ENCODE measurements at regions not wholly inside any gene's neighbourhood (a gene's known extent, or its start where the extent isn't known, plus 50 kb on each side); places are given as distances from the start of the nearest gene placed in this dataset.
A peak's percentile ranks its signal among the peaks of the same experiment; 100 is the strongest.

- Mint-ChIP-seq H3K27me3 (no peaks in the 10 kb centered on the region), H3K4me1 (ENCODE audit: low read depth) (peaks cover 16% of the 10 kb centered on the region)
Measured at GRCh38 chr2:212922701-212923100, 228.7 kb downstream of the IKZF2 start.

GRCh38 chr2:212921711-212922110 lies 229.7 kb downstream of the IKZF2 start:
- Mint-ChIP-seq H3K36me3 (ENCODE audit: insufficient read depth) (no peaks in the 10 kb centered on the region), H3K27ac (no peak overlapping the region), H3K4me3 (ENCODE audit: low read depth) (no peak overlapping the region), H3K9me3 (ENCODE audit: low read depth) (no peaks in the 10 kb centered on the region), H3K4me1 (ENCODE audit: low read depth) (peaks cover 16% of the 10 kb centered on the region), H3K27me3 (no peaks in the 10 kb centered on the region)
- TF ChIP-seq CTCF (IDR thresholded peaks at IDR 0.05; ENCODE audit: unreplicated experiment): no peak
- no peak for DNase-seq (ENCODE audit: low spot score, unreplicated experiment)

More at GRCh38 chr2:212922701-212923100, 228.7 kb downstream of the IKZF2 start:
- Mint-ChIP-seq H3K4me3 (ENCODE audit: low read depth) (no peak overlapping the region), H3K36me3 (ENCODE audit: insufficient read depth) (no peaks in the 10 kb centered on the region), H3K27ac (no peak overlapping the region), H3K9me3 (ENCODE audit: low read depth) (no peaks in the 10 kb centered on the region)
- no peak for DNase-seq (ENCODE audit: low spot score, unreplicated experiment)
- no peak for TF ChIP-seq CTCF (IDR thresholded peaks at IDR 0.05; ENCODE audit: unreplicated experiment)

GRCh38 chr2:212921061-212921460 lies 230.4 kb downstream of the IKZF2 start:
- Mint-ChIP-seq H3K4me1 (ENCODE audit: low read depth) (peaks cover 18% of the 10 kb centered on the region), H3K9me3 (ENCODE audit: low read depth) (no peaks in the 10 kb centered on the region)
- TF ChIP-seq CTCF (IDR thresholded peaks at IDR 0.05; ENCODE audit: unreplicated experiment): no peak

DNA sequence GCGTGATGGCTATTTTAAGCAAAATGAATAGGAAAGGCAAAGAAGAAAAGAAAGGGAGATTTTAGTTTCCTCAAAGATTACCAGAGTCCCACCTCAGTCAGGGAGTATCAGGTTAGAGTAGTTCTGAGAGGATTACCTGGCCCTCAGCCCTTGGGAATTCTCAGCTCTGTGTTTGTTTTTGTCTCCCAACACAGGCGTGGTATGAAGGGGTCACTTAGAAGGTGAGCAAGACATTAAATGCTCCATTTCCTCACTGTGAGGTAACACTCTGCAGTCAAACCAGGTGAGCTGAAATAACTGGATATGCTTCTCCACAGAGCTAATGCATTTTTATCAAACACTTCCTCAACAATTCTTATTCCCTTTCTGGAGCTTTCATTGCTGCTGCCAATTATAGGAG lies 232.2 kb downstream of the IKZF2 start:
- Mint-ChIP-seq H3K4me3 (ENCODE audit: low read depth) (no peak overlapping the region), H3K27me3 (no peaks in the 10 kb centered on the region), H3K9me3 (ENCODE audit: low read depth) (no peaks in the 10 kb centered on the region), H3K36me3 (ENCODE audit: insufficient read depth) (no peaks in the 10 kb centered on the region), H3K4me1 (ENCODE audit: low read depth) (peaks cover 28% of the 10 kb centered on the region), H3K27ac (peak overlapping the region; percentile 57)
- no peak for DNase-seq (ENCODE audit: low spot score, unreplicated experiment)
- TF ChIP-seq CTCF (IDR thresholded peaks at IDR 0.05; ENCODE audit: unreplicated experiment): no peak

More at GRCh38 chr2:212921061-212921460, 230.4 kb downstream of the IKZF2 start:
- H3K4me3 Mint-ChIP-seq (ENCODE audit: low read depth): no peak overlapping the region
- DNase-seq (ENCODE audit: low spot score, unreplicated experiment): no peak
- H3K27ac Mint-ChIP-seq: no peak overlapping the region
- no peaks in the 10 kb centered on the region for H3K27me3 Mint-ChIP-seq
- no peaks in the 10 kb centered on the region for H3K36me3 Mint-ChIP-seq (ENCODE audit: insufficient read depth)

DNA sequence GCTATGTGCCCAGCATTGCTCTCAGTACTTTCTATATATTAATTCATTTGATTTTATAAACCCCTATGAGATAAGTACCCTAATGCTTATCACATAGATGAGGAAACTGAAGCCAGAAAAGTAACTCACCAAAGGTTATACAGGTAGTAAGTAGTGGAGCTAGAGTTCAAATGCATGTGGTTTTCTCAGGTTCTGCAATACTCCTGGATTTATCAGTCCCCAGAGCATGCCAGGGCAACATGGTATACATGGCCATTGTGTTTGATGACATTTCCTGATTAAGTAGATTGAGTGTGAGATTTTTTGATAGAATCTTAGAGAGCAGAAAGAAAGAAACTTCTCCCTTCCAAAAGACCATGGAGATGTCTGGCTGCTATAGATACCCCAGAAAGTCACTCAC lies 233.1 kb downstream of the IKZF2 start:
- Mint-ChIP-seq H3K4me3 (ENCODE audit: low read depth) (no peak overlapping the region), H3K9me3 (ENCODE audit: low read depth) (no peaks in the 10 kb centered on the region), H3K27me3 (no peaks in the 10 kb centered on the region), H3K4me1 (ENCODE audit: low read depth) (peaks cover 28% of the 10 kb centered on the region), H3K36me3 (ENCODE audit: insufficient read depth) (no peaks in the 10 kb centered on the region), H3K27ac (no peak overlapping the region)
- no peak for DNase-seq (ENCODE audit: low spot score, unreplicated experiment)
- TF ChIP-seq CTCF (IDR thresholded peaks at IDR 0.05; ENCODE audit: unreplicated experiment): no peak

Data from progenitor cell of endocrine pancreas (in vitro differentiated cells).